DND-41 (cell line): ENCODE measurements at regions not wholly inside any gene's neighbourhood (a gene's known extent, or its start where the extent isn't known, plus 50 kb on each side); places are given as distances from the start of the nearest gene placed in this dataset.

ENCODE experiments used
- EZH2 ChIP-seq: IDR thresholded peaks from 3 replicates; pipeline ENCODE4 v1.6.1; 2012; ENCODE audit warnings: borderline replicate concordance, low read depth, mild to moderate bottlenecking, moderate library complexity, low read length, inconsistent platforms; ENCODE audit not compliant: severe bottlenecking
- TF ChIP-seq, protein P1 (sequence below): IDR thresholded peaks from 2 replicates; pipeline ENCODE4 v1.5.1; 2012; ENCODE audit warnings: borderline replicate concordance, low read length, moderate library complexity, mild to moderate bottlenecking; ENCODE audit not compliant: poor library complexity, severe bottlenecking; ENCODE audit errors: extremely low read depth

DNA sequence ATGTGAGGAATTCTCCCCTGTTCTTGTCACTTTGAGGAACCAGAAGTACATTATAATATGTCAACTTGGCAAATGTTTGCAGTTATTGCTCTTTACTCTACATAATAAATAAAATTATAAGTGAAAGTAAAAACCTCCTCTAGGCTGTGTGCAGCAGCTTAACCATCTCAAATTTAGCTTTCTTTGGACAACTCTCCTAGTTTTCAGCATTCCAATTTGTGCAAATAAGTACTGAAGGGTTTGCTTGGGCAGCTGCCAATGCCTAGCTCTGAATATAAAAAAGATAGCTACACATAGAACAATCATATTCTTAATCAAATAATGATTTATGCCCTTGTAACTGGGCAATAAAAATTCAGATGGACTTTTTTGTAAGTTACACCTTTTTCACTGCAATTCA lies 82.5 kb downstream of the GASK1B start:
- TF ChIP-seq, protein P1, sequence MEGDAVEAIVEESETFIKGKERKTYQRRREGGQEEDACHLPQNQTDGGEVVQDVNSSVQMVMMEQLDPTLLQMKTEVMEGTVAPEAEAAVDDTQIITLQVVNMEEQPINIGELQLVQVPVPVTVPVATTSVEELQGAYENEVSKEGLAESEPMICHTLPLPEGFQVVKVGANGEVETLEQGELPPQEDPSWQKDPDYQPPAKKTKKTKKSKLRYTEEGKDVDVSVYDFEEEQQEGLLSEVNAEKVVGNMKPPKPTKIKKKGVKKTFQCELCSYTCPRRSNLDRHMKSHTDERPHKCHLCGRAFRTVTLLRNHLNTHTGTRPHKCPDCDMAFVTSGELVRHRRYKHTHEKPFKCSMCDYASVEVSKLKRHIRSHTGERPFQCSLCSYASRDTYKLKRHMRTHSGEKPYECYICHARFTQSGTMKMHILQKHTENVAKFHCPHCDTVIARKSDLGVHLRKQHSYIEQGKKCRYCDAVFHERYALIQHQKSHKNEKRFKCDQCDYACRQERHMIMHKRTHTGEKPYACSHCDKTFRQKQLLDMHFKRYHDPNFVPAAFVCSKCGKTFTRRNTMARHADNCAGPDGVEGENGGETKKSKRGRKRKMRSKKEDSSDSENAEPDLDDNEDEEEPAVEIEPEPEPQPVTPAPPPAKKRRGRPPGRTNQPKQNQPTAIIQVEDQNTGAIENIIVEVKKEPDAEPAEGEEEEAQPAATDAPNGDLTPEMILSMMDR, result no peak
- no peak for TF ChIP-seq EZH2
